PC-9 (cell line): ENCODE measurements at regions not wholly inside any gene's neighbourhood (a gene's known extent, or its start where the extent isn't known, plus 50 kb on each side); places are given as distances from the start of the nearest gene placed in this dataset.

Experiments
- BruUV-seq: library from RNA; stranded (reverse); fragments of 400-500 nt; replicated peaks from 2 replicates; lab custom pipeline; 2021; lab: Mats Ljungman, UMichigan
- CTCF ChIA-PET: fragments of 300-600 bp; sonication (Branson Sonifier 250); formaldehyde crosslinking; loops from one replicate; lab custom pipeline; 2022; ENCODE audit warnings: antibody characterized with exemption; lab: Charles Lee
- POLR2A ChIA-PET: fragments of 300-600 bp; sonication (Branson Sonifier 250); formaldehyde crosslinking; loops from one replicate; lab custom pipeline; 2022; ENCODE audit warnings: antibody characterized with exemption; ENCODE audit not compliant: unreplicated experiment; lab: Charles Lee
- DNase-seq, 2 experiments: peaks; one replicate each; pipeline versions ENCODE4 v3.0.0 to v3.0.0-alpha.2; 2015 to 2022; ENCODE audit warnings: mixed read lengths in 1 of 2
- H2AFZ ChIP-seq: fragments of 200-600 bp; sonication (generic); 2 replicates; pipeline ENCODE4 v1.8.1; 2017; ENCODE audit warnings: antibody characterized with exemption
- H3F3A ChIP-seq: fragments of 200-600 bp; sonication (generic); 2 replicates; pipeline ENCODE4 v1.8.1; 2017; ENCODE audit warnings: antibody characterized with exemption, mild to moderate bottlenecking, low read depth; ENCODE audit not compliant: insufficient read depth
- H3K27ac ChIP-seq: fragments of 200-600 bp; sonication (generic); 2 replicates; pipeline ENCODE4 v1.6.1; 2016; ENCODE audit warnings: mixed run types
- H3K27me3 ChIP-seq: fragments of 200-600 bp; sonication (generic); 2 replicates; pipeline ENCODE4 v1.6.1; 2016; ENCODE audit warnings: low read depth, mixed run types; ENCODE audit not compliant: insufficient read depth
- H3K36me3 ChIP-seq: fragments of 200-600 bp; sonication (generic); 2 replicates; pipeline ENCODE4 v1.6.1; 2016; ENCODE audit warnings: low read depth, mixed run types
- H3K4me1 ChIP-seq: fragments of 200-600 bp; sonication (generic); replicated peaks from 2 replicates; pipeline ENCODE4 v1.6.1; 2016; ENCODE audit warnings: mixed run types; ENCODE audit not compliant: insufficient read depth
- H3K4me2 ChIP-seq: fragments of 200-600 bp; sonication (generic); 2 replicates; pipeline ENCODE4 v1.6.1; 2017; ENCODE audit warnings: mixed run types
- H3K4me3 ChIP-seq: fragments of 200-600 bp; sonication (generic); 2 replicates; pipeline ENCODE4 v1.6.1; 2016; ENCODE audit warnings: mixed run types
- H3K79me2 ChIP-seq: fragments of 200-600 bp; sonication (generic); 2 replicates; pipeline ENCODE4 v1.6.1; 2017; ENCODE audit warnings: low read depth, mixed run types
- H3K9me2 ChIP-seq: fragments of 200-600 bp; sonication (generic); 2 replicates; pipeline ENCODE4 v1.8.1; 2017; ENCODE audit warnings: mild to moderate bottlenecking; ENCODE audit not compliant: insufficient read depth
- H3K9me3 ChIP-seq: fragments of 200-600 bp; sonication (generic); 2 replicates; pipeline ENCODE4 v1.8.1; 2016; ENCODE audit warnings: low read depth; ENCODE audit not compliant: insufficient read depth
- H4K20me1 ChIP-seq: fragments of 200-600 bp; sonication (generic); 2 replicates; pipeline ENCODE4 v1.8.1; 2017; ENCODE audit not compliant: insufficient read depth
- EZH2 ChIP-seq: fragments of 200-600 bp; sonication (generic); IDR thresholded peaks from 2 replicates; pipeline ENCODE4 v1.8.0; 2017; ENCODE audit warnings: antibody characterized with exemption, low read depth
- intact Hi-C: fragments of 100-400 bp; cut with micrococcal nuclease; formaldehyde crosslinking; loops from one replicate; pipeline ENCODE4 v1.10.0; 2022; ENCODE audit not compliant: unreplicated experiment
- TF ChIP-seq, protein P1 (sequence below): fragments of 200-600 bp; sonication (generic); conservative IDR thresholded peaks from 2 replicates; pipeline ENCODE4 v1.6.1; 2017; ENCODE audit warnings: mixed run types, antibody characterized with exemption, mild to moderate bottlenecking, moderate library complexity

DNA sequence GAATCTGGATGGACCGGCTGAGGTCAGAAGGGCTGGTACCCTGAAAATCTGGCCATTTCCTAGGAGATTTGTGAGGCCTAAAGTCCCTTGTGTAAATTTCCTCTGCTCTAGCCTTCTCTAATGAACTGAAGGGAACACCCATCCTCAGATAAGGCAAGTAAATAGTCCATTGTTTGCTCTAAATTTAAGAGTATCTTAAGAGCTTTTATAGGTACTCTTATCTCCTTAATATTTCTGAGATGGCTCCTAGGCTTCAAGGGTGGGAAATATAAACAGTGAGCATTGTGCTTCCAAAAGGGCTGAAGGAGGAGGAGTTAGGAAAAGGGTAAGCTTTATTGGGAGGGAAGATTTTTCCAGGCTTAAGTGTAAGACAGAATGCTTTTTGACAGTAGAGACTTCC, 148.7 kb upstream of the EDNRB start:
- Histone ChIP-seq H3K9me3 (no peaks in the 10 kb centered on the region), H3K4me2 (no peak overlapping the region), H2AFZ (no peak overlapping the region), H3K4me3 (no peak overlapping the region), H3K27me3 (no peaks in the 10 kb centered on the region), H3K4me1 (no peaks in the 10 kb centered on the region), H3F3A (no peaks in the 10 kb centered on the region), H3K36me3 (no peaks in the 10 kb centered on the region), H3K79me2 (no peaks in the 10 kb centered on the region), H3K27ac (no peak overlapping the region), H4K20me1 (no peaks in the 10 kb centered on the region), H3K9me2 (no peaks in the 10 kb centered on the region)
- DNase-seq: no peak
- ChIA-PET CTCF (no interaction called here), POLR2A (no interaction called here)
- BruUV-seq: no TSS peak
- TF ChIP-seq, protein P1, sequence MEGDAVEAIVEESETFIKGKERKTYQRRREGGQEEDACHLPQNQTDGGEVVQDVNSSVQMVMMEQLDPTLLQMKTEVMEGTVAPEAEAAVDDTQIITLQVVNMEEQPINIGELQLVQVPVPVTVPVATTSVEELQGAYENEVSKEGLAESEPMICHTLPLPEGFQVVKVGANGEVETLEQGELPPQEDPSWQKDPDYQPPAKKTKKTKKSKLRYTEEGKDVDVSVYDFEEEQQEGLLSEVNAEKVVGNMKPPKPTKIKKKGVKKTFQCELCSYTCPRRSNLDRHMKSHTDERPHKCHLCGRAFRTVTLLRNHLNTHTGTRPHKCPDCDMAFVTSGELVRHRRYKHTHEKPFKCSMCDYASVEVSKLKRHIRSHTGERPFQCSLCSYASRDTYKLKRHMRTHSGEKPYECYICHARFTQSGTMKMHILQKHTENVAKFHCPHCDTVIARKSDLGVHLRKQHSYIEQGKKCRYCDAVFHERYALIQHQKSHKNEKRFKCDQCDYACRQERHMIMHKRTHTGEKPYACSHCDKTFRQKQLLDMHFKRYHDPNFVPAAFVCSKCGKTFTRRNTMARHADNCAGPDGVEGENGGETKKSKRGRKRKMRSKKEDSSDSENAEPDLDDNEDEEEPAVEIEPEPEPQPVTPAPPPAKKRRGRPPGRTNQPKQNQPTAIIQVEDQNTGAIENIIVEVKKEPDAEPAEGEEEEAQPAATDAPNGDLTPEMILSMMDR: no peak
- TF ChIP-seq EZH2: no peak
- intact Hi-C loops: no loop called here

DNA sequence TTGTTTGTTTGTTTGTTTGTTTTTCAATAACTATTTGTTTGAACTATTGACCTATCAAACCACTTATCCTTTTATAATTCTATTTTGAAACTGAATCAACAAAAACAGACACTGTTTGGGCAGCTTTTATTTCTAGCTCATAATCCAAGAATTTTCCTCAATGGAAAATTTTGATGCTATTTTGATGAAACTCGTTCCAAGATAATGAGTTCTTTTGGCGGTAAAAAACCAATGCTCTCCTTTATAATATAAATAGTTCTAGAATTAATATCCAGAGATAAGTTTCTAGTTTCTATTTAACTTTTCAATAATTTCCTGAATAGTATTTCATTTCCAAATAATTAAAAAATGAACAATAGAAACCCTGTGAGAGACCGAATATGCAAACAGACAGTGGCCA, 146.5 kb upstream of the EDNRB start:
- Histone ChIP-seq H3F3A (no peaks in the 10 kb centered on the region), H2AFZ (no peak overlapping the region), H3K36me3 (no peaks in the 10 kb centered on the region), H4K20me1 (no peaks in the 10 kb centered on the region), H3K79me2 (no peaks in the 10 kb centered on the region), H3K4me1 (no peaks in the 10 kb centered on the region), H3K4me2 (no peak overlapping the region), H3K9me2 (no peaks in the 10 kb centered on the region), H3K27me3 (no peaks in the 10 kb centered on the region), H3K27ac (no peak overlapping the region), H3K4me3 (no peak overlapping the region), H3K9me3 (no peaks in the 10 kb centered on the region)
- DNase-seq: no peak
- POLR2A ChIA-PET: no interaction called here
- CTCF ChIA-PET: no interaction called here
- intact Hi-C loops: no loop called here
- no TSS peak for BruUV-seq
- TF ChIP-seq, protein P1: no peak
- no peak for TF ChIP-seq EZH2

DNA sequence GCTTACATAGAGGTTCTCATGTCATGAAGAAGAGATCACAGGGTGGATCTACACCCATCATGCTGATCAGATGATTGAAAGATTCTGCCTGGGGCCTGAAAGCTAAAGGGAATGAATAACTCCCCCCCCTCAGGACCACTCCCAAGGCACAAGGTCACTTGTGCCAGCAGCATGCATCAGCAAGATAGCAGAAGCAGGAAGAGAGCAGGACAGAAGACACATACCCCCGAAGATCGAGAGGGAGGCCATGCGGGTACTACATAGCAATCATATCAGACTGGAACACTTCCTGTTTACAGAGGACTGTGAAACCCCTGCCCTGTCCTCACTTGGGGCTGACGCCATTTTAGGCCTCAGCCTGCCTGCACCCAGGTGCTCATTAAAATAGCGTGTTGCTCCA, 143.2 kb upstream of the EDNRB start:
- intact Hi-C loops: no loop called here
- Histone ChIP-seq H3K4me1 (no peaks in the 10 kb centered on the region), H3K9me2 (no peaks in the 10 kb centered on the region), H3K79me2 (no peaks in the 10 kb centered on the region), H3F3A (no peaks in the 10 kb centered on the region), H3K27me3 (no peaks in the 10 kb centered on the region), H3K36me3 (no peaks in the 10 kb centered on the region), H3K9me3 (no peaks in the 10 kb centered on the region), H3K4me2 (no peak overlapping the region), H4K20me1 (no peaks in the 10 kb centered on the region), H2AFZ (no peak overlapping the region), H3K27ac (no peak overlapping the region), H3K4me3 (no peak overlapping the region)
- ChIA-PET CTCF (no interaction called here), POLR2A (no interaction called here)
- TF ChIP-seq EZH2: no peak
- TF ChIP-seq, protein P1: no peak
- no TSS peak for BruUV-seq
- no peak for DNase-seq
